GM19463 (cell line): ENCODE measurements at regions not wholly inside any gene's neighbourhood (a gene's known extent, or its start where the extent isn't known, plus 50 kb on each side); places are given as distances from the start of the nearest gene placed in this dataset.

ENCODE experiments used
- ATAC-seq: cut with Tn5 transposase; IDR thresholded peaks from one replicate; pipeline ENCODE4 v1.9.1; 2021; ENCODE audit warnings: mild to moderate bottlenecking, moderate library complexity; ENCODE audit not compliant: unreplicated experiment

DNA sequence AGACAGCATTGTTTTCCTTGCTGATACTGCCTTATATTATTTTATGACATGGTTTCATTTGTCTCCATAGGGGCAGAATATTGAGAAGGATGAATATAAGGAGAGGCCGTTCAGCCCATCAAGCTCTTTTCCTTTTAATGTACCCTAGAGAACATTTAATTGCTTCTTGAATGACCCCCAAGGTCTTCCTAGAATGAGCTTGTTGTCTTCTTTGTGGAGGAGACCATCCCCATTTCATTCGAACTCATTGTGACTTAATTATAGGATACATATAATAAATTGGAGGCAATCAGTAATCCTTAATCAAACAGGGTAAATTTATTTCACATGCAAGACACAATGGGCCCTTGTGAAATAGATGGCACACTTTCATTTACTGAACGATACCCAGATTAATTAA, 231.3 kb downstream of the MDFIC start:
- no peak for ATAC-seq

DNA sequence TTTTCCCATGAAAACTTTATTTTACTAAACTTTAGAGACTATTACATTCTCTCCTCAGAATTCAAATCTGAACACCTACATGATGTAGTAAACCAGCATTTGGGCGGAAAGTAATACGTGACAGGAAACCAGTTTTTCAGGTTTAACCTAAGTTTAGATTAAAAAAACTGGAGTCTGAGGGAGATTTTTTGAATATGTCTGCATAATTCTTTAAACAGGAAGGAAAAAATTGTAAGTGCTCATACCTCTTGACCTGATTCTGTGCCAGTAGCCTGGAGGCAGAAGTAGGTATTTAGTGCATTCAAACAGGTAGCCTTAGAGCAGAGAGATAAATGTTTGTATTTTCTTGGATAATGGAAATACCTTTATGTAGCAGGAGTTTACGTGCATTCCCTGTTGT, 224.3 kb downstream of the MDFIC start:
- ATAC-seq = no peak

DNA sequence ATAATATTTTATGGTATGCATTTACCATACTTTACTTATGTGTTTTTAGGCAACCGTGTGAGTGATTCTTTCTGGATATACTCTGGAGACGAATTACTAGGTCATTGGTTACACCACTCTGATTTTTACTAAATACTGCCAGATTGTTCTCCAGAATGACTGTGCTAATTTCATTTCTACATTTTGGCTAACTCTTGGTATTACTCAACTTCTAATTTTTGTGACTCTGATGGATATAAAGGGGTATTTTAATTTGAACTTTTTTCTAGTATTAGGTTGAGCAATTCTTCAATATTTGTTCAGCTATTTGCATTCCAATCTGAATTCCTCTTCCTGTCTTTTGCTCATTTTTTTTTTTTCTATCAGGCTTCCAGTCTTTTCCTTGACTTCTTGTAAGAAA, 223.6 kb downstream of the MDFIC start:
- ATAC-seq = peak; percentile 85

- no peak for ATAC-seq
These were observed 215.9 kb downstream of the MDFIC start for GRCh38 chr7:115137816-115138215.

- ATAC-seq = no peak
These were observed 215.0 kb downstream of the MDFIC start for GRCh38 chr7:115136796-115137443.

GRCh38 chr7:115135769-115136410, 214.0 kb downstream of the MDFIC start:
- ATAC-seq = no peak

- no peak for ATAC-seq
These were observed 213.3 kb downstream of the MDFIC start for GRCh38 chr7:115135146-115135545.

GRCh38 chr7:115133248-115133647, 211.4 kb downstream of the MDFIC start:
- no peak for ATAC-seq

GRCh38 chr7:115132096-115132495, 210.2 kb downstream of the MDFIC start:
- ATAC-seq = no peak

DNA sequence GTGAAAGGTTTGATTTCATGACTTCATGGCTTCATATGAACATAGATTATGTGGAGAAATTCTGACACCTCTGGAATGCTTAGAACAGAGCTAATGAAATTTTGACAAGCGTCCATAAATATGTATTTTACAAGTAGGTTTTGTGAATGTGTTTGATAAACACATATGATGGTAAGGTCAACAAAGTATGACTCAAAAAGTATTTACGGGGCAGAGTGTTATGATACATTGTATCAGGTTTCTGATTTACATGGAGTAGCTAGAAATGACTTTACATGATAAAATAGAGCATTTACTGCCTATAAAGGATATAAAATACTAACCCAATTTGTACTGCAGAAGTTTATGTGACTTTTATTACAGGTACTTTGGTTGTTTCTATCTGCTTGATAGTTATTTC, 206.3 kb downstream of the MDFIC start:
- ATAC-seq = no peak

GRCh38 chr7:115127399-115128021, 205.6 kb downstream of the MDFIC start:
- no peak for ATAC-seq

DNA sequence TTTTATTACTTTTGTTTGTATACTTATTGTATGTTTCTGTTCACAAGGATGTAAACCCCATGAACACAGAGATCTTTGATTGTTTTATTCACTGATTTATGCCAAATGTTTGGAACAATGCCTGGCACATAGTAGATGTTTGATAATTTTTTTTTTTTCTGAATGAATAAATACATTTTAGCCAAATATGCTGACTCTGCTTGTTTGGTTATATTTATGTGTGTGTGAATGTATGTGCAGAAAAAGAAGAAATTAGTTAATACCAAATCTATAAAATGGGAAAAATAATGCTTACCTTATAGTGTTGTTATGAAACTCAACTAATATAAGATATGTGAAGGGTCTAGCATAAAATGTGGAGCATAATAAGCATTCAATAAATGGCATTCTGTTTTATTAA, 203.9 kb downstream of the MDFIC start:
- no peak for ATAC-seq

DNA sequence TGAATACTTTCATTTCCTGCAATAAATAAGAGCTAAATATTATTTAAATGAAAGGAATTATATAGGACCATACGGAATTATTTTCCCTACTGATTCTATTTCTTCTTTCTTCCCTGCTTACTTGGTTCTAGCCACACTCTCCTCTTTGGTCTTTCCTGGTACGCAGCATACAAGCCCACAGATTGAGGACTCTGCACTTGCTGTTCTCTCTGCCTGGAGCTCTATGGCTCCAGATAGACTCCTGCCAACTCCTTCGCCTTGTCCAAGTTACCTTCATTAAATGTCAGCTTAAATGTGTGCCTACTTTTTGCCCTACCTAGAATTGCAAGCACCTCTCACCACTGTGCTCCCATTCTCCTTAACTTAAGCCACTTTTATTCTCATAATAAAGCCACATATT, 203.4 kb downstream of the MDFIC start:
- ATAC-seq = no peak

DNA sequence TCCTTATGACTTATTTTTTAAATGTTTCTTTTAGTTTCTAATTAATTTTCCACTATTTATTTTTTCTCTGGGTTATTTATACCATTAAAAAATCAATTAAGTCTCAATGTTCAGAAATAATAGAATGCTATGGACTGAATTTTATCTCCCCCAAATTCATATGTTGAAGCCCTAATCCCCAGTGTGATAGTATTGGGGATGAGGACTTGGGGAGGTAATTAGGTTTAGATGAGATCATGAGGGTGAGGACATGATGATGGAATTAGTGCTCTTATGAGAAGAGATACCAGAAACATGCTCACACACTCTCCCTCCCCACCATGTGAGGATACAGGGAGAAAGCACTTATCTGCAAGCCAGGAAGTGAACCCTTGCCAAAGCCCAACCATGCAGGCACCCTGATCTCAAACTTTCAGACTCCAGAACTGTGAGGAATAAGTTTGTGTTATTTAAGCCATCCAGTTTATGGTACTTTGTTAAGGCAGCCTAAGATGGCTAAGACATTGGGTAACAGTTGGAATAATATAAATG, 202.6 kb downstream of the MDFIC start:
- ATAC-seq = no peak

- ATAC-seq = no peak
These were observed 201.5 kb downstream of the MDFIC start for GRCh38 chr7:115123441-115123840.

GRCh38 chr7:115122388-115122787, 200.5 kb downstream of the MDFIC start:
- ATAC-seq = no peak

DNA sequence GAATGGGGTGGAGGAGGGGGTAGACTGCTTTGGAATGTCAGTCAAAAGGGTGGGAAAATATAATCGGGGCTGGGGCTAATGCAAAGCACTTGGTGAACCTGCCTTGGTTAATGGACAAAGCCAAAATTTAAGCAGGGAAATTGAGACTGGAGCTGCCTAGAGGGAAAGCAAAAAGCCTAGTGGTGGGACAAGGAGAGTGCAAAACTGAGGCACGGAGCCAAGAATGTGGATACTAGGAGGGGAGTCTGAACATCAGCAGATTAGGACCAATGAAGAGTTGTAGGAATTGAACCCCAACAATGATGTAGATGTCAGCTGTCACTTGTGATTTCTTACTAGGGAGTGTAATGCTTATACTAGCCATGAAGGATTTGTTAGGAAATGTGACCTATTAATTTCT, 195.9 kb downstream of the MDFIC start:
- no peak for ATAC-seq

- ATAC-seq = peak; percentile 71
These were observed 195.2 kb downstream of the MDFIC start for GRCh38 chr7:115116773-115117715.

GRCh38 chr7:115113776-115114175, 191.9 kb downstream of the MDFIC start:
- no peak for ATAC-seq

DNA sequence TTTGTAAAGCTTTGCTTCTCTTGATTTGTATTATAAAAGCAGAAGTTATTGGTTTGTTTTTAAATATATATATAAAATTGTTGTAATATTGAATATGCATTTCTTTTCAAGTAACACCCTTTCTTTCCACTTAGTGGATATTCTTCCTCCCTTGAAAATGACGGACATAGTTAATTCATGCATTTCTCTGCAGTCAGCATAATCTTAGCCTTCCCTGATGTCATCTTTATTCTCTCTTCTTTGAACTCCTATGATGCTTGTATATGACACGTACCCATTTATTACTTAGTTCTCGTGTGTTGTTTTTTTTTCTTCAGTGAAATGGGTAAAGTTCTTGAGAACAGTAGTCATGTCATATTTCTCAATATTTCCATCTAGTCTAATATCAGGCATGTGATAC, 191.2 kb downstream of the MDFIC start:
- no peak for ATAC-seq

GRCh38 chr7:115110523-115110922, 188.6 kb downstream of the MDFIC start:
- ATAC-seq = no peak
